GM12878 (cell line): ENCODE measurements at regions not wholly inside any gene's neighbourhood (a gene's known extent, or its start where the extent isn't known, plus 50 kb on each side); places are given as distances from the start of the nearest gene placed in this dataset.
"Not testable (repeated sequence)": the region's sequence is repeated elsewhere in the genome, so short reads cannot be mapped to it uniquely, and the experiment has no call there.

ENCODE experiments used
- CBX3 ChIP-seq: fragments of 200-600 bp; sonication (generic); IDR thresholded peaks from 2 replicates; pipeline ENCODE4 v1.6.1; 2016; ENCODE audit warnings: low read depth, borderline replicate concordance
- EZH2 ChIP-seq: IDR thresholded peaks from 2 replicates; pipeline ENCODE4 v1.6.1; 2012; ENCODE audit warnings: low read depth, mild to moderate bottlenecking, control low read depth, inconsistent platforms, low read length, borderline replicate concordance; ENCODE audit not compliant: control insufficient read depth
- FOXM1 ChIP-seq: IDR thresholded peaks from 2 replicates; pipeline ENCODE4 v1.6.1; 2012; ENCODE audit warnings: low read depth, mild to moderate bottlenecking, inconsistent platforms, low read length, moderate library complexity
- GABPA ChIP-seq: IDR thresholded peaks from 2 replicates; pipeline ENCODE4 v1.6.1; 2014; ENCODE audit warnings: antibody characterized with exemption, low read depth, mild to moderate bottlenecking, inconsistent platforms
- MTA3 ChIP-seq: IDR thresholded peaks from 2 replicates; pipeline ENCODE4 v1.6.1; 2012; ENCODE audit warnings: low read length, inconsistent platforms, borderline replicate concordance
- MYC ChIP-seq: IDR thresholded peaks from 2 replicates; pipeline ENCODE4 v1.6.1; 2011; ENCODE audit warnings: mild to moderate bottlenecking, low read length, moderate library complexity, inconsistent platforms; ENCODE audit not compliant: insufficient read depth, insufficient replicate concordance, insufficient read length, severe bottlenecking
- TF ChIP-seq, protein P1 (sequence below): fragments of 450-650 bp; IDR thresholded peaks from 2 replicates; pipeline ENCODE4 v1.6.1; 2016; ENCODE audit warnings: mild to moderate bottlenecking

DNA sequence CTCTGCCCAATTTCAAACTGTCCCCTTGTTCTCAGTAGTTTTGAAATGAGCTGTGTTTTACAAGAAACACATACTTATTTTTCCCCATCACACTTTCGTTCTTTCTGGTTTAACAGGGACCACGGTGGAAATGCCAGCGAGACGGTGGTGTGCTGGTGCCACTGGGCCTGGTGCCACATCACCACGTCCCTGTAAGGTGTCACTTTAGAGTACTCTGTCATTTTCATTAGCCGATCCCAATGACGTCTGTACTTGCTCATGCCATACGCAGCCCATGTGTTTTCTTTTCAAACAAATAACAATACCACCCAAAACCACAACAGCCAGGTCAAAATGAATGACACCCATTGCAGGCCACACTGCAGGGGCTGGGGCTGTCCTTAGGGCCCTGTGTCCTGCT, 4416.8 kb upstream of the TPTE start:
- TF ChIP-seq MYC, FOXM1, CBX3, GABPA, MTA3, EZH2: not testable (repeated sequence)
- TF ChIP-seq, protein P1, sequence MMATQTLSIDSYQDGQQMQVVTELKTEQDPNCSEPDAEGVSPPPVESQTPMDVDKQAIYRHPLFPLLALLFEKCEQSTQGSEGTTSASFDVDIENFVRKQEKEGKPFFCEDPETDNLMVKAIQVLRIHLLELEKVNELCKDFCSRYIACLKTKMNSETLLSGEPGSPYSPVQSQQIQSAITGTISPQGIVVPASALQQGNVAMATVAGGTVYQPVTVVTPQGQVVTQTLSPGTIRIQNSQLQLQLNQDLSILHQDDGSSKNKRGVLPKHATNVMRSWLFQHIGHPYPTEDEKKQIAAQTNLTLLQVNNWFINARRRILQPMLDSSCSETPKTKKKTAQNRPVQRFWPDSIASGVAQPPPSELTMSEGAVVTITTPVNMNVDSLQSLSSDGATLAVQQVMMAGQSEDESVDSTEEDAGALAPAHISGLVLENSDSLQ = not testable (repeated sequence)
